ENCODE measurements at regions not wholly inside any gene's neighbourhood (a gene's known extent, or its start where the extent isn't known, plus 50 kb on each side); places are given as distances from the start of the nearest gene placed in this dataset.

DNA sequence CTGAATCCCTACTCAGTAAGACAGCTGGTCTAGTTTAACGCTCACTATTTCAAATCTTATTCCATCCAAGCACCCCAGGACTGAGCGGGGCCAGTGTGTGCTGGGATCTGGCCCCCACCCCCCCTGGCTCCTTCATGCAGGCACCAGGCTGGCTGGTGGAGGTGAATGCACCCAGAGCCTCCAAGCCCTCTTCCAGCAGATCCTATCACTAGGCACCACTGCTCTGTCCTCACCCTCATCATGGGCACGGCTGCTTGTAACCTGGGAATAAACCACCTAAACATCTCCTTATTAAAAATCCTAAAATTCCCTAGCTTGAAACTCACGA, 194.3 kb downstream of the ARL4C start:
- no peak overlapping the region for H2AFZ ChIP-seq (ENCODE audit: low read depth, low read length)
- no peak overlapping the region for H3K27ac ChIP-seq (ENCODE audit: insufficient read depth, low read depth, low read length)
- peaks cover 6 to 7% of the 10 kb centered on the region in 2 experiments for H3K27me3 ChIP-seq (ENCODE audit: control insufficient read depth in 2 of 2, insufficient read depth in 2 of 2, low read length in 2 of 2)
- H3K4me2 ChIP-seq (ENCODE audit: insufficient read depth, low read length) = no peak overlapping the region
- TF ChIP-seq POLR2A (IDR thresholded peaks at IDR 0.05; ENCODE audit: low read depth, low read length) = no peak
- TF ChIP-seq, protein P1, sequence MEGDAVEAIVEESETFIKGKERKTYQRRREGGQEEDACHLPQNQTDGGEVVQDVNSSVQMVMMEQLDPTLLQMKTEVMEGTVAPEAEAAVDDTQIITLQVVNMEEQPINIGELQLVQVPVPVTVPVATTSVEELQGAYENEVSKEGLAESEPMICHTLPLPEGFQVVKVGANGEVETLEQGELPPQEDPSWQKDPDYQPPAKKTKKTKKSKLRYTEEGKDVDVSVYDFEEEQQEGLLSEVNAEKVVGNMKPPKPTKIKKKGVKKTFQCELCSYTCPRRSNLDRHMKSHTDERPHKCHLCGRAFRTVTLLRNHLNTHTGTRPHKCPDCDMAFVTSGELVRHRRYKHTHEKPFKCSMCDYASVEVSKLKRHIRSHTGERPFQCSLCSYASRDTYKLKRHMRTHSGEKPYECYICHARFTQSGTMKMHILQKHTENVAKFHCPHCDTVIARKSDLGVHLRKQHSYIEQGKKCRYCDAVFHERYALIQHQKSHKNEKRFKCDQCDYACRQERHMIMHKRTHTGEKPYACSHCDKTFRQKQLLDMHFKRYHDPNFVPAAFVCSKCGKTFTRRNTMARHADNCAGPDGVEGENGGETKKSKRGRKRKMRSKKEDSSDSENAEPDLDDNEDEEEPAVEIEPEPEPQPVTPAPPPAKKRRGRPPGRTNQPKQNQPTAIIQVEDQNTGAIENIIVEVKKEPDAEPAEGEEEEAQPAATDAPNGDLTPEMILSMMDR (IDR thresholded peaks at IDR 0.05; ENCODE audit: extremely low read depth in 1 of 2, insufficient read depth in 1 of 2, low read depth in 1 of 2, low read length in 2 of 2) = no peak
- no peak for TF ChIP-seq EZH2 (IDR thresholded peaks at IDR 0.05; ENCODE audit: borderline replicate concordance, low read depth, low read length, severe bottlenecking)
- no peak for TF ChIP-seq FOS (IDR thresholded peaks at IDR 0.05; ENCODE audit: borderline replicate concordance, insufficient read depth, low read length)
- no peak for TF ChIP-seq MYC (IDR thresholded peaks at IDR 0.05; ENCODE audit: low read depth, low read length)
- POLR2A ChIA-PET = no interaction called here
- H3K9ac ChIP-seq (replicated peaks; ENCODE audit: extremely low read depth, insufficient read depth, low read length) = no peak overlapping the region
- no peaks in the 10 kb centered on the region for H3K79me2 ChIP-seq (ENCODE audit: control insufficient read depth, insufficient read depth, low read length)
- FAIRE-seq = no peak
- dilution Hi-C loops (cut with MboI; ENCODE audit: extremely low pct_ligation_motif_present, low sequenced_read_pairs) = no loop called here
- no peaks in the 10 kb centered on the region for H3K36me3 ChIP-seq (ENCODE audit: control insufficient read depth in 2 of 2, extremely low read depth in 1 of 2, insufficient read depth in 2 of 2, low read length in 2 of 2)
- no peak overlapping the region for H3K4me3 ChIP-seq (replicated peaks in 1 of 3; ENCODE audit: insufficient read depth in 1 of 3, low read depth in 1 of 3, low read length in 3 of 3)
- H3K4me1 ChIP-seq (ENCODE audit: control insufficient read depth, extremely low read depth, insufficient read depth, low read length) = no peaks in the 10 kb centered on the region
- no peaks in the 10 kb centered on the region for H3K9me1 ChIP-seq (replicated peaks; ENCODE audit: control insufficient read depth, extremely low read depth, insufficient read depth, low read length)
- intact Hi-C loops (cut with micrococcal nuclease) = no loop called here
- CTCF ChIA-PET = no interaction called here
- DNase-seq (ENCODE audit: low read depth, low spot score) = no peak
- H4K20me1 ChIP-seq (replicated peaks; ENCODE audit: control insufficient read depth, extremely low read depth, insufficient read depth, low read length) = no peaks in the 10 kb centered on the region
- BruUV-seq (replicated peaks) = no TSS peak
- H3K9me3 ChIP-seq (replicated peaks; ENCODE audit: control insufficient read depth, insufficient read depth, low read length) = no peaks in the 10 kb centered on the region

DNA sequence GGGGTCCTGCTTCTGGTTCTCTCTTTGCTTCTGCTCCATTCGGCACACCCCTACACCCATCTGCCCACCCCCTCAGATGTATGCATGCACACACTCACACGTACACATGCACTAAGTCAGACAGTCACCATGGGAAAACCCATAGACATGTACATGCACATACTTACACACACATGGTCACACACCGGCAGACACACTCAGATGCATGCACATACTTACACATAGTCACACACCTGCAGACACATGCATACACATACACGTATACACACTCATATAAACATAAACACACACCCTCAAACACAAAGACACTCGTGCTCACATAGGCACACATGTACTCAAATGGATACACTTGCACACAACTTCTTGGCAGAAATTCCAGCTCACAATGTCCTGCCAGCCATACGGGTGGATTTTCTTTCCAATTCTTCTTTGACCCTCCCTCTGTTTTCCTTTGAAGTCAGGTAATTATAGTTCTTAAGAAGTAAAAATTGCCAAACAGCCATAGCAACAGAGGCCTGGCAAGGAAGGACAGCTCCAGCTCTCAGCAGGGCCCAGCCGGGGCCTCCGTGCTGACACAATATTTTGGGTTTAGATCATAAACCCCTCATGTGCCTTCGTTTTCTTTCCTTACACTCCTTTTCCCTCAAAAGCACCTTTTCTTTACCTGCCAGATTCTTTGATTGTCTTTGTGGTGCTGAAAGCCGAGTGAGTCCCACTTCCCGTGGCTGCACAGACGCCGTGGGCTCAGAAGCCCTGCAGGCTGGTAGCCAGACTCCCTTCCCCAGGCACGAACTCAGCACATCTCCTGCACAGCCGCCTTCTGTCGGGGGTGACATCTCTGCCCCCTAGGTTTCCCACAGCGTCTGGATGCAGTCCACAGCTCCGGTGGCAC, 195.7 kb downstream of the ARL4C start:
- Histone ChIP-seq H3K4me2 (ENCODE audit: insufficient read depth, low read length) (no peak overlapping the region), H3K9me3 (replicated peaks; ENCODE audit: control insufficient read depth, insufficient read depth, low read length) (no peaks in the 10 kb centered on the region), H3K4me3 (replicated peaks in 1 of 3; ENCODE audit: insufficient read depth in 1 of 3, low read depth in 1 of 3, low read length in 3 of 3) (no peak overlapping the region), H3K27me3 (ENCODE audit: control insufficient read depth in 2 of 2, insufficient read depth in 2 of 2, low read length in 2 of 2) (peaks cover 6 to 7% of the 10 kb centered on the region in 2 experiments), H3K9me1 (replicated peaks; ENCODE audit: control insufficient read depth, extremely low read depth, insufficient read depth, low read length) (no peaks in the 10 kb centered on the region), H3K9ac (replicated peaks; ENCODE audit: extremely low read depth, insufficient read depth, low read length) (no peak overlapping the region), H3K36me3 (ENCODE audit: control insufficient read depth in 2 of 2, extremely low read depth in 1 of 2, insufficient read depth in 2 of 2, low read length in 2 of 2) (no peaks in the 10 kb centered on the region), H3K79me2 (ENCODE audit: control insufficient read depth, insufficient read depth, low read length) (no peaks in the 10 kb centered on the region), H3K4me1 (ENCODE audit: control insufficient read depth, extremely low read depth, insufficient read depth, low read length) (no peaks in the 10 kb centered on the region), H2AFZ (ENCODE audit: low read depth, low read length) (no peak overlapping the region), H3K27ac (ENCODE audit: insufficient read depth, low read depth, low read length) (no peak overlapping the region), H4K20me1 (replicated peaks; ENCODE audit: control insufficient read depth, extremely low read depth, insufficient read depth, low read length) (no peaks in the 10 kb centered on the region)
- BruUV-seq (replicated peaks) = no TSS peak
- intact Hi-C loops (cut with micrococcal nuclease) (no loop called here), dilution Hi-C loops (cut with MboI; ENCODE audit: extremely low pct_ligation_motif_present, low sequenced_read_pairs) (no loop called here)
- DNase-seq (ENCODE audit: low read depth, low spot score) = no peak
- TF ChIP-seq FOS (IDR thresholded peaks at IDR 0.05; ENCODE audit: borderline replicate concordance, insufficient read depth, low read length) = no peak
- TF ChIP-seq POLR2A (IDR thresholded peaks at IDR 0.05; ENCODE audit: low read depth, low read length) = no peak
- TF ChIP-seq POLR2AphosphoS5 (IDR thresholded peaks at IDR 0.05; ENCODE audit: insufficient read depth, low read depth, low read length) = no peak
- ChIA-PET POLR2A (no interaction called here), CTCF (interaction anchor here (1.0 kb wide), 1 partner anchor 196 kb away, joined by 3 read pairs; the partner anchor contains the start of gene ARL4C)
- FAIRE-seq = no peak
